SK-N-SH treated with all-trans-retinoic acid at 6 μM for 48 hours (cell line): ENCODE measurements at regions not wholly inside any gene's neighbourhood (a gene's known extent, or its start where the extent isn't known, plus 50 kb on each side); places are given as distances from the start of the nearest gene placed in this dataset.

Experiments used
- ATAC-seq: fragments of 200-7000 bp; cut with Tn5 transposase; 3 replicates; pipeline ENCODE4 v1.9.1; 2020; ENCODE audit warnings: mild to moderate bottlenecking, moderate library complexity
- ARNTL ChIP-seq: fragments of 450-650 bp; formaldehyde crosslinking; IDR thresholded peaks from 2 replicates; pipeline ENCODE4 v1.5.0; 2020; ENCODE audit warnings: low read depth, mild to moderate bottlenecking, moderate library complexity, borderline replicate concordance
- BACH2 ChIP-seq: fragments of 250-450 bp; sonication (Bioruptor Pico); IDR thresholded peaks from 2 replicates; pipeline ENCODE4 v1.9.0; 2021; ENCODE audit warnings: mild to moderate bottlenecking, borderline replicate concordance
- CREB5 ChIP-seq: fragments of 250-450 bp; sonication (Bioruptor Pico); IDR thresholded peaks from 2 replicates; pipeline ENCODE4 v1.5.1; 2020; ENCODE audit warnings: low read depth, mild to moderate bottlenecking, moderate library complexity
- CSDC2 ChIP-seq: fragments of 250-450 bp; sonication (Bioruptor Pico); IDR thresholded peaks from 2 replicates; pipeline ENCODE4 v1.5.0; 2020; ENCODE audit warnings: mild to moderate bottlenecking, moderate library complexity
- CSRNP3 ChIP-seq: fragments of 250-450 bp; sonication (Bioruptor Pico); IDR thresholded peaks from 2 replicates; pipeline ENCODE4 v1.5.1; 2021; ENCODE audit warnings: mild to moderate bottlenecking, moderate library complexity
- ESRRG ChIP-seq: fragments of 250-450 bp; sonication (Bioruptor Pico); IDR thresholded peaks from 2 replicates; pipeline ENCODE4 v1.6.1; 2021; ENCODE audit warnings: mild to moderate bottlenecking
- GLIS3 ChIP-seq: fragments of 250-450 bp; sonication (Bioruptor Pico); IDR thresholded peaks from 2 replicates; pipeline ENCODE4 v1.5.0; 2020; ENCODE audit warnings: mild to moderate bottlenecking, moderate library complexity
- OSR1 ChIP-seq: fragments of 250-450 bp; sonication (Bioruptor Pico); IDR thresholded peaks from 2 replicates; pipeline ENCODE4 v1.8.0; 2022; ENCODE audit warnings: moderate library complexity, mild to moderate bottlenecking, inconsistent platforms
- PATZ1 ChIP-seq: fragments of 250-450 bp; sonication (Bioruptor Pico); IDR thresholded peaks from 2 replicates; pipeline ENCODE4 v1.8.0; 2020; ENCODE audit warnings: mild to moderate bottlenecking, moderate library complexity, borderline replicate concordance
- POU6F1 ChIP-seq: fragments of 250-450 bp; sonication (Bioruptor Pico); IDR thresholded peaks from 2 replicates; pipeline ENCODE4 v1.8.0; 2021; ENCODE audit warnings: low read depth, mild to moderate bottlenecking, moderate library complexity, borderline replicate concordance
- RARB ChIP-seq: fragments of 250-450 bp; sonication (Bioruptor Pico); IDR thresholded peaks from 2 replicates; pipeline ENCODE4 v1.8.0; 2021; ENCODE audit warnings: mild to moderate bottlenecking, moderate library complexity
- SNAI2 ChIP-seq: fragments of 250-450 bp; sonication (Bioruptor Pico); IDR thresholded peaks from 2 replicates; pipeline ENCODE4 v1.5.0; 2020; ENCODE audit warnings: mild to moderate bottlenecking, moderate library complexity
- TCF4 ChIP-seq: fragments of 250-450 bp; sonication (Bioruptor Pico); IDR thresholded peaks from 2 replicates; pipeline ENCODE4 v1.8.0; 2021; ENCODE audit warnings: mild to moderate bottlenecking, moderate library complexity, borderline replicate concordance
- TOX ChIP-seq: fragments of 250-450 bp; sonication (Bioruptor Pico); IDR thresholded peaks from 2 replicates; pipeline ENCODE4 v1.8.0; 2021; ENCODE audit warnings: mild to moderate bottlenecking, moderate library complexity, borderline replicate concordance
- ZC3H10 ChIP-seq: fragments of 250-450 bp; sonication (Bioruptor Pico); IDR thresholded peaks from 2 replicates; pipeline ENCODE4 v1.5.1; 2021; ENCODE audit warnings: mild to moderate bottlenecking, moderate library complexity
- ZFP3 ChIP-seq: fragments of 250-450 bp; sonication (Bioruptor Pico); IDR thresholded peaks from 2 replicates; pipeline ENCODE4 v1.5.0; 2020; ENCODE audit warnings: mild to moderate bottlenecking, moderate library complexity
- ZFP30 ChIP-seq: fragments of 450-650 bp; formaldehyde crosslinking; IDR thresholded peaks from 2 replicates; pipeline ENCODE4 v1.5.0; 2022; ENCODE audit warnings: mild to moderate bottlenecking, moderate library complexity
- ZNF565 ChIP-seq: fragments of 450-650 bp; formaldehyde crosslinking; conservative IDR thresholded peaks from 2 replicates; pipeline ENCODE4 v1.5.0; 2020; ENCODE audit warnings: low read depth, mild to moderate bottlenecking, moderate library complexity
- ZNF70 ChIP-seq: fragments of 450-650 bp; formaldehyde crosslinking; IDR thresholded peaks from 2 replicates; pipeline ENCODE4 v1.5.0; 2020; ENCODE audit warnings: mild to moderate bottlenecking, moderate library complexity

GRCh38 chr1:96185181-96185580 is 536.4 kb upstream of the PTBP2 start (continued):
- TF ChIP-seq ZNF565 (CRISPR knock-in tag), result no peak
- TF ChIP-seq CREB5 (CRISPR knock-in tag), result no peak
- no peak for TF ChIP-seq SNAI2 (CRISPR knock-in tag)
- no peak for TF ChIP-seq ZFP3 (CRISPR knock-in tag)
- TF ChIP-seq BACH2 (CRISPR knock-in tag), result no peak

GRCh38 chr1:96187020-96187419 is 534.6 kb upstream of the PTBP2 start:
- no peak for TF ChIP-seq TCF4 (CRISPR knock-in tag)
- TF ChIP-seq ZFP30 (CRISPR knock-in tag), result no peak
- TF ChIP-seq POU6F1, result no peak
- no peak for TF ChIP-seq ESRRG (CRISPR knock-in tag)
- TF ChIP-seq RARB (CRISPR knock-in tag), result no peak
- TF ChIP-seq ZNF70, result no peak
- TF ChIP-seq ARNTL (CRISPR knock-in tag), result no peak
- no peak for TF ChIP-seq ZFP3 (CRISPR knock-in tag)
- TF ChIP-seq ZC3H10, result no peak
- TF ChIP-seq CSDC2 (CRISPR knock-in tag), result no peak
- TF ChIP-seq PATZ1 (CRISPR knock-in tag), result no peak
- ATAC-seq, result no peak

GRCh38 chr1:96191165-96191564 is 530.4 kb upstream of the PTBP2 start:
- ATAC-seq, result no peak
- TF ChIP-seq TOX (CRISPR knock-in tag) (no peak), SNAI2 (CRISPR knock-in tag) (no peak), ZFP30 (CRISPR knock-in tag) (no peak), ZNF70 (no peak), ZFP3 (CRISPR knock-in tag) (no peak), CSDC2 (CRISPR knock-in tag) (no peak), TCF4 (CRISPR knock-in tag) (no peak), PATZ1 (CRISPR knock-in tag) (no peak), GLIS3 (CRISPR knock-in tag) (no peak), ZNF565 (CRISPR knock-in tag) (no peak), ESRRG (CRISPR knock-in tag) (no peak), POU6F1 (no peak), OSR1 (CRISPR knock-in tag) (no peak), CSRNP3 (no peak), BACH2 (CRISPR knock-in tag) (no peak)
